GM12878 (cell line): ENCODE measurements at regions not wholly inside any gene's neighbourhood (a gene's known extent, or its start where the extent isn't known, plus 50 kb on each side); places are given as distances from the start of the nearest gene placed in this dataset.

ENCODE experiments used
- CBX5 ChIP-seq: sonication (generic); IDR thresholded peaks from 2 replicates; pipeline ENCODE4 v1.6.1; 2016; ENCODE audit warnings: low read depth, moderate library complexity, mild to moderate bottlenecking, inconsistent platforms
- CHD4 ChIP-seq: fragments of 200-600 bp; sonication (generic); IDR thresholded peaks from 2 replicates; pipeline ENCODE4 v1.6.1; 2016; ENCODE audit warnings: mild to moderate bottlenecking
- DPF2 ChIP-seq: fragments of 450-650 bp; IDR thresholded peaks from 2 replicates; pipeline ENCODE4 v1.6.1; 2017; ENCODE audit warnings: mild to moderate bottlenecking
- EED ChIP-seq: sonication (generic); IDR thresholded peaks from 2 replicates; pipeline ENCODE4 v1.6.1; 2016; ENCODE audit warnings: antibody characterized with exemption, low read depth
- HCFC1 ChIP-seq: fragments of 150-350 bp; IDR thresholded peaks from 2 replicates; pipeline ENCODE4 v1.6.1; 2014; ENCODE audit warnings: low read length
- HDGF ChIP-seq: fragments of 450-650 bp; IDR thresholded peaks from 2 replicates; pipeline ENCODE4 v1.6.1; 2016; ENCODE audit warnings: antibody characterized with exemption
- IKZF1 ChIP-seq: fragments of 450-650 bp; conservative IDR thresholded peaks from 2 replicates; pipeline ENCODE4 v1.6.1; 2017; ENCODE audit warnings: antibody characterized with exemption, mild to moderate bottlenecking
- IRF4 ChIP-seq: IDR thresholded peaks from 2 replicates; pipeline ENCODE4 v1.6.1; 2011; ENCODE audit warnings: low read depth, low read length
- MXI1 ChIP-seq: fragments of 150-350 bp; IDR thresholded peaks from 2 replicates; pipeline ENCODE4 v1.6.1; 2011; ENCODE audit warnings: low read depth, mild to moderate bottlenecking, inconsistent platforms, low read length, improper control_type of control experiment
- NFIC ChIP-seq: IDR thresholded peaks from 2 replicates; pipeline ENCODE4 v1.6.1; 2012; ENCODE audit warnings: low read depth, mild to moderate bottlenecking, inconsistent platforms, low read length, moderate library complexity
- POU2F2 ChIP-seq: IDR thresholded peaks from 3 replicates; pipeline ENCODE4 v1.6.1; 2011; ENCODE audit warnings: low read depth, mild to moderate bottlenecking, low read length, borderline replicate concordance
- SP1 ChIP-seq: IDR thresholded peaks from one replicate; pipeline ENCODE4 v1.6.1; 2011; ENCODE audit warnings: low read depth, low read length
- SUPT20H ChIP-seq: IDR thresholded peaks from 2 replicates; pipeline ENCODE4 v1.6.1; 2011; ENCODE audit warnings: low read depth, mild to moderate bottlenecking, low read length, moderate library complexity, borderline replicate concordance; ENCODE audit not compliant: control insufficient read depth
- TCF3 ChIP-seq: IDR thresholded peaks from 2 replicates; pipeline ENCODE4 v1.6.1; 2012; ENCODE audit warnings: low read depth, mild to moderate bottlenecking, low read length, borderline replicate concordance; ENCODE audit not compliant: insufficient read depth
- TF ChIP-seq, protein P1 (sequence below): fragments of 450-650 bp; IDR thresholded peaks from 2 replicates; pipeline ENCODE4 v1.6.1; 2018; ENCODE audit warnings: borderline replicate concordance, mild to moderate bottlenecking; ENCODE audit not compliant: partially characterized antibody
- TF ChIP-seq, protein P2 (sequence below): fragments of 450-650 bp; IDR thresholded peaks from 2 replicates; pipeline ENCODE4 v1.6.1; 2017; ENCODE audit warnings: antibody characterized with exemption, mild to moderate bottlenecking, moderate library complexity
- TF ChIP-seq, protein P3 (sequence below): fragments of 450-650 bp; IDR thresholded peaks from 2 replicates; pipeline ENCODE4 v1.6.1; 2017; ENCODE audit warnings: borderline replicate concordance
- TF ChIP-seq, protein P4 (sequence below), 3 experiments: IDR thresholded peaks in 2 of 3; conservative IDR thresholded peaks in 1 of 3; 2 replicates each; pipeline ENCODE4 v1.5.1; 2011; ENCODE audit warnings: low read depth in 3 of 3, low read length in 3 of 3, mild to moderate bottlenecking in 3 of 3, control low read depth in 2 of 3, moderate library complexity in 2 of 3, inconsistent platforms in 1 of 3, mixed read lengths in 1 of 3; ENCODE audit not compliant: control insufficient read depth in 2 of 3, insufficient read depth in 1 of 3; ENCODE audit errors: extremely low read depth in 1 of 3
- TF ChIP-seq, protein P5 (sequence below): fragments of 450-650 bp; IDR thresholded peaks from 2 replicates; pipeline ENCODE4 v1.6.1; 2018; ENCODE audit warnings: mild to moderate bottlenecking, low read depth, moderate library complexity; ENCODE audit not compliant: partially characterized antibody

DNA sequence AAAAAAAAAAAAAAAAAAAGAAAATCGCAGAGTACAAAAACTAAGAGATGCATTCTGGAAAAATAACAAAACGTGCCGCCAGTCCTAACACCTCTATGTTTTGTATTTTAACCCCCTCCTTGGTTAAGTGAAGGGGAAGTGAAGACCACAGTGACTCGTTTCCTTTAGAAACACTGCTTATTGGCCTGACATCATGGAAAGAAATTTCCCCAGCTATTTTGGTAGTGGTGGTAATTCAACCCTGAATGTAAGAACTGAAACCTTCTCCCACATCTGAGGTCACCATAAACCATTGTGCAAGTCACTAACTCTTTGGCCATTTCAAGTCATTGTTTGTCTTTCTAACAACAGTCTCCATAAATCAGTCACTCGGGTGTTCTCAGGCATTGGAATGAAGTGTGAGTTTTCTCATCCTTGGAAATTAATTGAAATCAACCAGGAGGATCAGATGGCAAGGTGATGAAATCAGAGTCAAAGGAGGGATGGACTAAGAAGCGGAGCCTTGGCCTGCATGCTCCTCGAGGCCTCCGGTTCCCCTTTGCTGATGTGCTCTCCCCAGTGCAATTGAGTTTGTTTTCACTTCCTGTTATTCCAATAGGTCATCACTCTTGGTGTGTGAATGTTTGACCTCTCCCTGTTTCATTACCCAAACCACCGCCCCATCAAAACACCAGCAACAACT is 443.9 kb downstream of the FGF9 start (continued):
- TF ChIP-seq SP1, result peak; percentile 88
- TF ChIP-seq IKZF1, result peak; percentile 97
- no peak for TF ChIP-seq MXI1
- peak; percentile 91 for TF ChIP-seq POU2F2
- TF ChIP-seq, protein P1, sequence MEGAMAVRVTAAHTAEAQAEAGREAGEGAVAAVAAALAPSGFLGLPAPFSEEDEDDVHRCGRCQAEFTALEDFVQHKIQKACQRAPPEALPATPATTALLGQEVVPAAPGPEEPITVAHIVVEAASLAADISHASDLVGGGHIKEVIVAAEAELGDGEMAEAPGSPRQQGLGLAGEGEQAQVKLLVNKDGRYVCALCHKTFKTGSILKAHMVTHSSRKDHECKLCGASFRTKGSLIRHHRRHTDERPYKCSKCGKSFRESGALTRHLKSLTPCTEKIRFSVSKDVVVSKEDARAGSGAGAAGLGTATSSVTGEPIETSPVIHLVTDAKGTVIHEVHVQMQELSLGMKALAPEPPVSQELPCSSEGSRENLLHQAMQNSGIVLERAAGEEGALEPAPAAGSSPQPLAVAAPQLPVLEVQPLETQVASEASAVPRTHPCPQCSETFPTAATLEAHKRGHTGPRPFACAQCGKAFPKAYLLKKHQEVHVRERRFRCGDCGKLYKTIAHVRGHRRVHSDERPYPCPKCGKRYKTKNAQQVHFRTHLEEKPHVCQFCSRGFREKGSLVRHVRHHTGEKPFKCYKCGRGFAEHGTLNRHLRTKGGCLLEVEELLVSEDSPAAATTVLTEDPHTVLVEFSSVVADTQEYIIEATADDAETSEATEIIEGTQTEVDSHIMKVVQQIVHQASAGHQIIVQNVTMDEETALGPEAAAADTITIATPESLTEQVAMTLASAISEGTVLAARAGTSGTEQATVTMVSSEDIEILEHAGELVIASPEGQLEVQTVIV, result no peak
- TF ChIP-seq, protein P2, sequence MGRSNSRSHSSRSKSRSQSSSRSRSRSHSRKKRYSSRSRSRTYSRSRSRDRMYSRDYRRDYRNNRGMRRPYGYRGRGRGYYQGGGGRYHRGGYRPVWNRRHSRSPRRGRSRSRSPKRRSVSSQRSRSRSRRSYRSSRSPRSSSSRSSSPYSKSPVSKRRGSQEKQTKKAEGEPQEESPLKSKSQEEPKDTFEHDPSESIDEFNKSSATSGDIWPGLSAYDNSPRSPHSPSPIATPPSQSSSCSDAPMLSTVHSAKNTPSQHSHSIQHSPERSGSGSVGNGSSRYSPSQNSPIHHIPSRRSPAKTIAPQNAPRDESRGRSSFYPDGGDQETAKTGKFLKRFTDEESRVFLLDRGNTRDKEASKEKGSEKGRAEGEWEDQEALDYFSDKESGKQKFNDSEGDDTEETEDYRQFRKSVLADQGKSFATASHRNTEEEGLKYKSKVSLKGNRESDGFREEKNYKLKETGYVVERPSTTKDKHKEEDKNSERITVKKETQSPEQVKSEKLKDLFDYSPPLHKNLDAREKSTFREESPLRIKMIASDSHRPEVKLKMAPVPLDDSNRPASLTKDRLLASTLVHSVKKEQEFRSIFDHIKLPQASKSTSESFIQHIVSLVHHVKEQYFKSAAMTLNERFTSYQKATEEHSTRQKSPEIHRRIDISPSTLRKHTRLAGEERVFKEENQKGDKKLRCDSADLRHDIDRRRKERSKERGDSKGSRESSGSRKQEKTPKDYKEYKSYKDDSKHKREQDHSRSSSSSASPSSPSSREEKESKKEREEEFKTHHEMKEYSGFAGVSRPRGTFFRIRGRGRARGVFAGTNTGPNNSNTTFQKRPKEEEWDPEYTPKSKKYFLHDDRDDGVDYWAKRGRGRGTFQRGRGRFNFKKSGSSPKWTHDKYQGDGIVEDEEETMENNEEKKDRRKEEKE, result no peak
- no peak for TF ChIP-seq HCFC1
- TF ChIP-seq, protein P3, sequence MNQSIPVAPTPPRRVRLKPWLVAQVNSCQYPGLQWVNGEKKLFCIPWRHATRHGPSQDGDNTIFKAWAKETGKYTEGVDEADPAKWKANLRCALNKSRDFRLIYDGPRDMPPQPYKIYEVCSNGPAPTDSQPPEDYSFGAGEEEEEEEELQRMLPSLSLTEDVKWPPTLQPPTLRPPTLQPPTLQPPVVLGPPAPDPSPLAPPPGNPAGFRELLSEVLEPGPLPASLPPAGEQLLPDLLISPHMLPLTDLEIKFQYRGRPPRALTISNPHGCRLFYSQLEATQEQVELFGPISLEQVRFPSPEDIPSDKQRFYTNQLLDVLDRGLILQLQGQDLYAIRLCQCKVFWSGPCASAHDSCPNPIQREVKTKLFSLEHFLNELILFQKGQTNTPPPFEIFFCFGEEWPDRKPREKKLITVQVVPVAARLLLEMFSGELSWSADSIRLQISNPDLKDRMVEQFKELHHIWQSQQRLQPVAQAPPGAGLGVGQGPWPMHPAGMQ, result no peak
- peak; percentile 69; the same call in 1 of the 2 replicates for TF ChIP-seq TCF3
- peak; percentile 100 for TF ChIP-seq NFIC
- TF ChIP-seq EED, result peak; percentile 98
- 0 out of 2 replicates have a peak, but pooled peaks have one; percentile 68 for TF ChIP-seq CBX5
- no peak for TF ChIP-seq HDGF
- no peak for TF ChIP-seq SUPT20H
- peak; percentile 98 for TF ChIP-seq DPF2
- peak; percentile 80; the same call in 1 of the 2 replicates for TF ChIP-seq IRF4
- TF ChIP-seq, protein P4, sequence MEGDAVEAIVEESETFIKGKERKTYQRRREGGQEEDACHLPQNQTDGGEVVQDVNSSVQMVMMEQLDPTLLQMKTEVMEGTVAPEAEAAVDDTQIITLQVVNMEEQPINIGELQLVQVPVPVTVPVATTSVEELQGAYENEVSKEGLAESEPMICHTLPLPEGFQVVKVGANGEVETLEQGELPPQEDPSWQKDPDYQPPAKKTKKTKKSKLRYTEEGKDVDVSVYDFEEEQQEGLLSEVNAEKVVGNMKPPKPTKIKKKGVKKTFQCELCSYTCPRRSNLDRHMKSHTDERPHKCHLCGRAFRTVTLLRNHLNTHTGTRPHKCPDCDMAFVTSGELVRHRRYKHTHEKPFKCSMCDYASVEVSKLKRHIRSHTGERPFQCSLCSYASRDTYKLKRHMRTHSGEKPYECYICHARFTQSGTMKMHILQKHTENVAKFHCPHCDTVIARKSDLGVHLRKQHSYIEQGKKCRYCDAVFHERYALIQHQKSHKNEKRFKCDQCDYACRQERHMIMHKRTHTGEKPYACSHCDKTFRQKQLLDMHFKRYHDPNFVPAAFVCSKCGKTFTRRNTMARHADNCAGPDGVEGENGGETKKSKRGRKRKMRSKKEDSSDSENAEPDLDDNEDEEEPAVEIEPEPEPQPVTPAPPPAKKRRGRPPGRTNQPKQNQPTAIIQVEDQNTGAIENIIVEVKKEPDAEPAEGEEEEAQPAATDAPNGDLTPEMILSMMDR (IDR thresholded peaks at IDR 0.05 in 2 of 3, conservative IDR thresholded peaks at IDR 0.05 in 1 of 3; ENCODE audit: control insufficient read depth in 2 of 3, extremely low read depth in 1 of 3, insufficient read depth in 1 of 3, low read depth in 3 of 3, low read length in 3 of 3), result no peak
- TF ChIP-seq, protein P5, sequence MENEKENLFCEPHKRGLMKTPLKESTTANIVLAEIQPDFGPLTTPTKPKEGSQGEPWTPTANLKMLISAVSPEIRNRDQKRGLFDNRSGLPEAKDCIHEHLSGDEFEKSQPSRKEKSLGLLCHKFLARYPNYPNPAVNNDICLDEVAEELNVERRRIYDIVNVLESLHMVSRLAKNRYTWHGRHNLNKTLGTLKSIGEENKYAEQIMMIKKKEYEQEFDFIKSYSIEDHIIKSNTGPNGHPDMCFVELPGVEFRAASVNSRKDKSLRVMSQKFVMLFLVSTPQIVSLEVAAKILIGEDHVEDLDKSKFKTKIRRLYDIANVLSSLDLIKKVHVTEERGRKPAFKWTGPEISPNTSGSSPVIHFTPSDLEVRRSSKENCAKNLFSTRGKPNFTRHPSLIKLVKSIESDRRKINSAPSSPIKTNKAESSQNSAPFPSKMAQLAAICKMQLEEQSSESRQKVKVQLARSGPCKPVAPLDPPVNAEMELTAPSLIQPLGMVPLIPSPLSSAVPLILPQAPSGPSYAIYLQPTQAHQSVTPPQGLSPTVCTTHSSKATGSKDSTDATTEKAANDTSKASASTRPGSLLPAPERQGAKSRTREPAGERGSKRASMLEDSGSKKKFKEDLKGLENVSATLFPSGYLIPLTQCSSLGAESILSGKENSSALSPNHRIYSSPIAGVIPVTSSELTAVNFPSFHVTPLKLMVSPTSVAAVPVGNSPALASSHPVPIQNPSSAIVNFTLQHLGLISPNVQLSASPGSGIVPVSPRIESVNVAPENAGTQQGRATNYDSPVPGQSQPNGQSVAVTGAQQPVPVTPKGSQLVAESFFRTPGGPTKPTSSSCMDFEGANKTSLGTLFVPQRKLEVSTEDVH, result peak; percentile 33
- no peak for TF ChIP-seq CHD4
